Esophagus muscularis mucosa (tissue), 3 donors: ENCODE measurements at regions not wholly inside any gene's neighbourhood (a gene's known extent, or its start where the extent isn't known, plus 50 kb on each side); places are given as distances from the start of the nearest gene placed in this dataset.

Experiments used
- CTCF ChIP-seq, 3 experiments: fragments of 200-600 bp in 2 of 3; fragments of 450-650 bp in 1 of 3; sonication (generic) in 2 of 3; IDR thresholded peaks; one replicate each; pipeline ENCODE4 v1.5.1; 2017 to 2019; ENCODE audit warnings: antibody characterized with exemption in 3 of 3, mild to moderate bottlenecking in 2 of 3, moderate library complexity in 1 of 3
- POLR2A ChIP-seq: fragments of 450-650 bp; IDR thresholded peaks from one replicate; pipeline ENCODE4 v1.6.1; 2017; ENCODE audit warnings: antibody characterized with exemption, moderate library complexity, mild to moderate bottlenecking, low read depth
- POLR2AphosphoS5 ChIP-seq, 2 donors: sonication (generic); formaldehyde crosslinking; IDR thresholded peaks; one replicate each; pipeline ENCODE4 v1.6.1; 2017; ENCODE audit warnings: antibody characterized with exemption in 2 of 2

GRCh38 chr12:131537267-131537958 lies 173.5 kb upstream of the SFSWAP start:
- TF ChIP-seq POLR2A: no peak
- no peak for TF ChIP-seq POLR2AphosphoS5 (IDR thresholded peaks at IDR 0.05)
- TF ChIP-seq CTCF (IDR thresholded peaks at IDR 0.05): no peak
